Upper lobe of left lung (tissue), 6 donors: ENCODE measurements at regions not wholly inside any gene's neighbourhood (a gene's known extent, or its start where the extent isn't known, plus 50 kb on each side); places are given as distances from the start of the nearest gene placed in this dataset.
A peak's percentile ranks its signal among the peaks of the same experiment; 100 is the strongest.

ENCODE experiments used
- ATAC-seq, 2 donors: fragments of 200-7000 bp; cut with Tn5 transposase; one replicate each; pipeline ENCODE4 v1.9.1; 2022; ENCODE audit warnings: mild to moderate bottlenecking in 2 of 2, moderate library complexity in 2 of 2; ENCODE audit not compliant: low FRiP score in 2 of 2
- DNase-seq, 2 donors: peaks; one replicate each; pipeline ENCODE4 v3.0.0-alpha.2; 2019 to 2020
- H3K27ac ChIP-seq, 4 donors: fragments of 200-600 bp; sonication (generic); one replicate each; pipeline ENCODE4 v1.5.1; 2016 to 2019
- H3K27me3 ChIP-seq, 4 donors: fragments of 200-600 bp; sonication (generic); one replicate each; pipeline ENCODE4 v1.5.1; 2017 to 2019
- H3K36me3 ChIP-seq, 4 donors: fragments of 200-600 bp; sonication (generic); one replicate each; pipeline ENCODE4 v1.5.1; 2016 to 2019
- H3K4me1 ChIP-seq, 4 donors: fragments of 200-600 bp; sonication (generic); one replicate each; pipeline ENCODE4 v1.5.1; 2018 to 2019
- H3K4me3 ChIP-seq, 4 donors: fragments of 200-600 bp; sonication (generic); one replicate each; pipeline ENCODE4 v1.5.1; 2017 to 2019; ENCODE audit warnings: mild to moderate bottlenecking in 2 of 4, moderate library complexity in 1 of 4
- H3K9me3 ChIP-seq, 4 donors: fragments of 200-600 bp; sonication (generic); one replicate each; pipeline ENCODE4 v1.5.1; 2018 to 2019
- EP300 ChIP-seq, 4 donors: sonication (generic); formaldehyde crosslinking; IDR thresholded peaks; one replicate each; pipeline ENCODE4 v1.5.1; 2017; ENCODE audit warnings: antibody characterized with exemption in 4 of 4, control low read depth in 2 of 4
- POLR2A ChIP-seq, 4 donors: fragments of 450-650 bp; IDR thresholded peaks; one replicate each; pipeline ENCODE4 v1.5.1; 2016 to 2017; ENCODE audit warnings: antibody characterized with exemption in 4 of 4, mild to moderate bottlenecking in 2 of 4
- POLR2AphosphoS5 ChIP-seq, 2 donors: sonication (generic); formaldehyde crosslinking; IDR thresholded peaks; one replicate each; pipeline ENCODE4 v1.5.1; 2017; ENCODE audit warnings: antibody characterized with exemption in 2 of 2
- WGBS, 2 donors: methylation state at CpG; one replicate each; pipeline ENCODE4 v1.1.5; 2017 to 2018; 5-methylcytosine and 5-hydroxymethylcytosine counted together
- TF ChIP-seq, protein P1 (sequence below), 6 experiments: fragments of 450-650 bp in 4 of 6; fragments of 200-600 bp in 2 of 6; sonication (generic) in 2 of 6; IDR thresholded peaks; one replicate each; pipeline ENCODE4 v1.5.1; 2016 to 2019; ENCODE audit warnings: antibody characterized with exemption in 6 of 6
- donor health status: DM: no; HTN: no; CAD: no; lungs with moderate emphysema.
- donor health status: DM: no; HTN: yes; CAD: no; lungs with severe emphysema.

- H3K4me1 ChIP-seq, result peaks cover 0 to 6% (median 0%) of the 10 kb centered on the region in 4 donors
- H3K36me3 ChIP-seq, result no peaks in the 10 kb centered on the region
- H3K4me3 ChIP-seq, result no peak overlapping the region
- WGBS, 2 donors, result 91 to 94% methylated on average over 10 to 11 of the region's 11 CpGs
- TF ChIP-seq POLR2AphosphoS5 (IDR thresholded peaks at IDR 0.05), result no peak
- no peak for TF ChIP-seq POLR2A (IDR thresholded peaks at IDR 0.05)
- TF ChIP-seq EP300 (IDR thresholded peaks at IDR 0.05), result no peak
- TF ChIP-seq, protein P1, sequence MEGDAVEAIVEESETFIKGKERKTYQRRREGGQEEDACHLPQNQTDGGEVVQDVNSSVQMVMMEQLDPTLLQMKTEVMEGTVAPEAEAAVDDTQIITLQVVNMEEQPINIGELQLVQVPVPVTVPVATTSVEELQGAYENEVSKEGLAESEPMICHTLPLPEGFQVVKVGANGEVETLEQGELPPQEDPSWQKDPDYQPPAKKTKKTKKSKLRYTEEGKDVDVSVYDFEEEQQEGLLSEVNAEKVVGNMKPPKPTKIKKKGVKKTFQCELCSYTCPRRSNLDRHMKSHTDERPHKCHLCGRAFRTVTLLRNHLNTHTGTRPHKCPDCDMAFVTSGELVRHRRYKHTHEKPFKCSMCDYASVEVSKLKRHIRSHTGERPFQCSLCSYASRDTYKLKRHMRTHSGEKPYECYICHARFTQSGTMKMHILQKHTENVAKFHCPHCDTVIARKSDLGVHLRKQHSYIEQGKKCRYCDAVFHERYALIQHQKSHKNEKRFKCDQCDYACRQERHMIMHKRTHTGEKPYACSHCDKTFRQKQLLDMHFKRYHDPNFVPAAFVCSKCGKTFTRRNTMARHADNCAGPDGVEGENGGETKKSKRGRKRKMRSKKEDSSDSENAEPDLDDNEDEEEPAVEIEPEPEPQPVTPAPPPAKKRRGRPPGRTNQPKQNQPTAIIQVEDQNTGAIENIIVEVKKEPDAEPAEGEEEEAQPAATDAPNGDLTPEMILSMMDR (IDR thresholded peaks at IDR 0.05), result no peak
- no peaks in the 10 kb centered on the region for H3K27me3 ChIP-seq
- H3K27ac ChIP-seq, result no peak overlapping the region
- no peak for ATAC-seq
- H3K9me3 ChIP-seq, result no peaks in the 10 kb centered on the region
- peak in 1 of 2 donors; percentile 14 for DNase-seq
Observed at GRCh38 chr6:167409079-167409478, 84.2 kb downstream of the TTLL2 start.

GRCh38 chr6:167409694-167410093 lies 84.8 kb downstream of the TTLL2 start:
- TF ChIP-seq, protein P1 (IDR thresholded peaks at IDR 0.05), result no peak
- no peak for TF ChIP-seq EP300 (IDR thresholded peaks at IDR 0.05)
- TF ChIP-seq POLR2AphosphoS5 (IDR thresholded peaks at IDR 0.05), result no peak
- no peak for TF ChIP-seq POLR2A (IDR thresholded peaks at IDR 0.05)
- Histone ChIP-seq H3K27me3 (no peaks in the 10 kb centered on the region), H3K4me3 (no peak overlapping the region), H3K36me3 (no peaks in the 10 kb centered on the region), H3K4me1 (peaks cover 0 to 6% (median 0%) of the 10 kb centered on the region in 4 donors), H3K27ac (no peak overlapping the region), H3K9me3 (no peaks in the 10 kb centered on the region)
- no peak for ATAC-seq
- 85 to 93% methylated on average over 3 to 6 of the region's 6 CpGs for WGBS, 2 donors
- DNase-seq, result peak in 1 of 2 donors; percentile 12

DNA sequence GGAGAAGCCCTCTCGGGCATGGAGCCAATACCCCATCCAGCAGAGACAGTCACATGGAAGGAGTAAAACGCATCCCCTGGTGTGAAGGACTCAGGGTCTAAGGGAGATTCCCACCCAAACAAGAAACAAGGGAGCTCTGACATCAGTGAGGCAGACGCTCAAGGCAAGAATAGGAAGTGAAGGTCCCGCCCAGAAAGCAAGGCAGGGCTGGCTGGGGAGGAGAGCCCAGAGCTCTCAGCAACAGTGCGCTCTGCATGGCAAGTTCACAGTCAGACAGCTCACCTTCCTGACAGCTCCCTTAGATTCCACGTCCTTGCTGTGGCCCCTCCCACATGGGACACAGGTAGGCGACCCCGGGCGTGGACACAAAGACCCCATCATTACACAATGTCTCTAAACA lies 85.6 kb downstream of the TTLL2 start:
- Histone ChIP-seq H3K9me3 (no peaks in the 10 kb centered on the region), H3K27me3 (no peaks in the 10 kb centered on the region), H3K36me3 (no peaks in the 10 kb centered on the region), H3K4me1 (peaks cover 0 to 6% (median 0%) of the 10 kb centered on the region in 4 donors), H3K4me3 (no peak overlapping the region), H3K27ac (no peak overlapping the region)
- DNase-seq (peak in 1 of 2 donors; percentile 17), ATAC-seq (no peak)
- 64 to 72% methylated on average over 8 to 9 of the region's 9 CpGs for WGBS, 2 donors
- TF ChIP-seq EP300 (IDR thresholded peaks at IDR 0.05) (no peak), POLR2AphosphoS5 (IDR thresholded peaks at IDR 0.05) (no peak), POLR2A (IDR thresholded peaks at IDR 0.05) (no peak)
- TF ChIP-seq, protein P1 (IDR thresholded peaks at IDR 0.05), result no peak

DNA sequence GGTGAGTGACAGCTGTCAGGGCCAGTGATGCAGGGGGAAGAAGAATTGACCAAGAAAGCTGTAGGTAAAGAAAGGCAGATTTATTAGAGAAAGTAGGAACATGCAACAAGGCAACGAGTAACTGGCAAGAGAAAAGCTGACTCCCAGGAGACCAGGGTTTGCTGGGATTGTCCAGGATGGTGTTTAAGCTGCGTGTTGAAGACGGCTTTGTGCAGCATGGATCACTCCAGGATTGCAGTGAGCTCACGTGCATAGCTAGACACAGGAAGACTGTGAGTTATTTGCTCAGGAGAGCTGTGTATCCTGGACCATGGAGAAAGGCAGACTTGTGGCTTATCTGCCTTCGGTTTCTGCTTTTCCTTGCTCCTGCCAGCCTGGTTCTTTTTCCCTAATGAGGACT lies 87.6 kb downstream of the TTLL2 start:
- H3K4me3 ChIP-seq, result no peak overlapping the region
- TF ChIP-seq POLR2A (IDR thresholded peaks at IDR 0.05), result no peak
- no peak for TF ChIP-seq EP300 (IDR thresholded peaks at IDR 0.05)
- TF ChIP-seq, protein P1 (IDR thresholded peaks at IDR 0.05), result no peak
- no peak for TF ChIP-seq POLR2AphosphoS5 (IDR thresholded peaks at IDR 0.05)
- no peak for ATAC-seq
- no peaks in the 10 kb centered on the region for H3K27me3 ChIP-seq
- H3K36me3 ChIP-seq, result no peaks in the 10 kb centered on the region
- no peaks in the 10 kb centered on the region for H3K9me3 ChIP-seq
- no peak for DNase-seq
- no peak overlapping the region for H3K27ac ChIP-seq
- WGBS, 2 donors, result 69 to 80% methylated on average over 5 of the region's 5 CpGs
- peaks cover 0 to 6% (median 0%) of the 10 kb centered on the region in 4 donors for H3K4me1 ChIP-seq

DNA sequence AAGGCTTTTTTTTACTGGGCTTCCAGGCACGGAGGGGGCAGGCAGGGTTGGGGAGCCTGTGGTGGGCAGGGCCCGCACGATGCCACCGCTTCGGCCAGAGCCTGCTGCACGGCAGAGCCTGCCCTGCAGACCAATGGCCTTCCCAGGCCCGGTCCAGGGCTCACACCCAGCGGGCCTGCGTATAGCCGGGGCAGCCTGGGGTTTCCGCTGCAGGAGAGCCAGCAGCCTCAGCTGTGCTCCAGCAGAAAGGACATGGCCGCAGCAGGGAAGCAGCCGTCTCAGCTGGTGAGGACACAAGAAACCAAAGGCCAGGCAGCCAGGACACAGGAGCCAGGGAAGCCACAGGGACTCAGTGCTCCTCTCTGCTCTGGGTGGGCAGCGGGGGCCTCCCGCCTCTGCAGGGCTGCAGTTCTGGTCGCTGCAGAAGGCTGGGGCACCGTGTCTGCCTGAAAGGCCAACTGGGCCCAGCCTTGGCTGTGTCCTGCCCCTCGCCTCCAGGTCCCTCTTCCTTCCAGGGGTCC lies 90.6 kb downstream of the TTLL2 start:
- peak; percentile 7 to 23 for ATAC-seq
- WGBS, 2 donors, result 82 to 86% methylated on average over 7 to 14 of the region's 18 CpGs

More for the DNA sequence above, 90.6 kb downstream of the TTLL2 start:
- TF ChIP-seq POLR2AphosphoS5 (IDR thresholded peaks at IDR 0.05) (no peak), POLR2A (IDR thresholded peaks at IDR 0.05) (no peak), EP300 (IDR thresholded peaks at IDR 0.05) (no peak)
- TF ChIP-seq, protein P1 (IDR thresholded peaks at IDR 0.05), result no peak
- H3K4me1 ChIP-seq, result peaks cover 0 to 4% (median 0%) of the 10 kb centered on the region in 4 donors
- no peak overlapping the region for H3K4me3 ChIP-seq
- H3K36me3 ChIP-seq, result no peaks in the 10 kb centered on the region
- peak in 1 of 2 donors; percentile 67 for DNase-seq
- H3K9me3 ChIP-seq, result no peaks in the 10 kb centered on the region
- no peaks in the 10 kb centered on the region for H3K27me3 ChIP-seq
- no peak overlapping the region for H3K27ac ChIP-seq
